Astrocyte (in vitro differentiated cells and primary cell): ENCODE measurements at regions not wholly inside any gene's neighbourhood (a gene's known extent, or its start where the extent isn't known, plus 50 kb on each side); places are given as distances from the start of the nearest gene placed in this dataset.
"Not testable (repeated sequence)": the region's sequence is repeated elsewhere in the genome, so short reads cannot be mapped to it uniquely, and the experiment has no call there.

Experiments used
- DNase-seq: peaks from one replicate; pipeline ENCODE4 v3.0.0-alpha.2; 2010; ENCODE audit warnings: low read depth
- FAIRE-seq: peaks from 2 replicates; lab custom pipeline; 2011; peaks lifted over from hg19 to GRCh38; lab: Jason Lieb, UNC
- H2AFZ ChIP-seq: 2 replicates; pipeline ENCODE4 v1.6.0; 2012; ENCODE audit warnings: low read depth, low read length, inconsistent platforms
- H3K27ac ChIP-seq: 2 replicates; pipeline ENCODE4 v1.5.1; 2011; ENCODE audit warnings: low read depth, low read length, inconsistent platforms
- H3K27me3 ChIP-seq: 2 replicates; pipeline ENCODE4 v1.6.0; 2011; ENCODE audit warnings: low read length, inconsistent platforms; ENCODE audit not compliant: insufficient read depth
- H3K36me3 ChIP-seq: 2 replicates; pipeline ENCODE4 v1.5.1; 2011; ENCODE audit warnings: low read length, inconsistent platforms; ENCODE audit not compliant: insufficient read depth
- H3K4me1 ChIP-seq: 2 replicates; pipeline ENCODE4 v1.5.1; 2011; ENCODE audit warnings: low read length, inconsistent platforms; ENCODE audit not compliant: insufficient read depth
- H3K4me2 ChIP-seq: 2 replicates; pipeline ENCODE4 v1.6.0; 2012; ENCODE audit warnings: low read length, inconsistent platforms
- H3K4me3 ChIP-seq: 2 replicates; pipeline ENCODE4 v1.5.1; 2011; ENCODE audit warnings: low read depth, mild to moderate bottlenecking, low read length, inconsistent platforms; ENCODE audit not compliant: insufficient read depth
- H3K79me2 ChIP-seq: 2 replicates; pipeline ENCODE4 v1.6.0; 2012; ENCODE audit warnings: mild to moderate bottlenecking, low read length, inconsistent platforms; ENCODE audit not compliant: insufficient read depth
- H3K9ac ChIP-seq: 2 replicates; pipeline ENCODE4 v1.6.0; 2012; ENCODE audit warnings: mild to moderate bottlenecking, low read length, inconsistent platforms
- H3K9me3 ChIP-seq: 2 replicates; pipeline ENCODE4 v1.5.1; 2012; ENCODE audit warnings: low read depth, mild to moderate bottlenecking, low read length, inconsistent platforms; ENCODE audit not compliant: insufficient read depth
- H4K20me1 ChIP-seq: 2 replicates; pipeline ENCODE4 v1.6.0; 2012; ENCODE audit warnings: low read length, inconsistent platforms; ENCODE audit not compliant: insufficient read depth
- H3K27ac Mint-ChIP-seq: one replicate; pipeline ENCODE4 v1.8.0; 2021; ENCODE audit warnings: mild to moderate bottlenecking, mixed read lengths; ENCODE audit not compliant: unreplicated experiment
- H3K27me3 Mint-ChIP-seq: one replicate; pipeline ENCODE4 v1.8.0; 2021; ENCODE audit warnings: low read depth, mixed read lengths; ENCODE audit not compliant: unreplicated experiment
- H3K36me3 Mint-ChIP-seq: one replicate; pipeline ENCODE4 v1.8.0; 2021; ENCODE audit warnings: low read depth, mixed read lengths; ENCODE audit not compliant: unreplicated experiment
- H3K4me1 Mint-ChIP-seq: one replicate; pipeline ENCODE4 v1.8.0; 2021; ENCODE audit warnings: low read depth, mixed read lengths; ENCODE audit not compliant: unreplicated experiment
- H3K4me3 Mint-ChIP-seq: one replicate; pipeline ENCODE4 v1.8.0; 2021; ENCODE audit warnings: mild to moderate bottlenecking, moderate library complexity, mixed read lengths; ENCODE audit not compliant: unreplicated experiment
- H3K9me3 Mint-ChIP-seq: one replicate; pipeline ENCODE4 v1.8.0; 2021; ENCODE audit warnings: mild to moderate bottlenecking, mixed read lengths; ENCODE audit not compliant: unreplicated experiment

DNA sequence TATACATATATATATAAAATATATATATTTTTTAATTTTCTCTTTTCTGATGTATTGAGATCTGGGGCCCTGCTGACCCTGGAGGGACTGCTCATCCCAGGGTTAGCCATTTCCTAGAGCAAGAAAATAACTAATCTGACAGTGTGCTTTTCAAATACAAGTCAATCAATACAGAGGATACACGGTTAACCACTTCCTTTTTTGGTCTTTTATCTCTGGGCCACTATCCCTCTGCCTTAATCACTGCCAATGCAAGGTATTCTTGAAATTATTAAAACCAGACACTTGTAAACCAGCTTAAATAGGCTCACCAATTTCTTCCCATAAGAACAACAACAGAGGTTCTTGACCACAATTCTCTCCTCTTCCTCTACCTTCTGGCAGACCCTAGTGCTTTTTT is 133.6 kb downstream of the SPIN4 start:
- not testable (repeated sequence) for H3K27me3 ChIP-seq

GRCh38 chrX:63209645-63210044 is 141.5 kb downstream of the SPIN4 start:
- not testable (repeated sequence) for H3K9me3 Mint-ChIP-seq, H3K4me3 Mint-ChIP-seq

More for the DNA sequence above, 133.6 kb downstream of the SPIN4 start:
- not testable (repeated sequence) for DNase-seq, FAIRE-seq, H3K4me2 ChIP-seq, H3K36me3 Mint-ChIP-seq, H3K9me3 Mint-ChIP-seq, H3K27me3 Mint-ChIP-seq, H3K4me1 ChIP-seq, H2AFZ ChIP-seq, H3K4me3 ChIP-seq, H4K20me1 ChIP-seq, H3K4me1 Mint-ChIP-seq, H3K27ac Mint-ChIP-seq, H3K9me3 ChIP-seq, H3K79me2 ChIP-seq, H3K27ac ChIP-seq, H3K36me3 ChIP-seq, H3K4me3 Mint-ChIP-seq, H3K9ac ChIP-seq

DNA sequence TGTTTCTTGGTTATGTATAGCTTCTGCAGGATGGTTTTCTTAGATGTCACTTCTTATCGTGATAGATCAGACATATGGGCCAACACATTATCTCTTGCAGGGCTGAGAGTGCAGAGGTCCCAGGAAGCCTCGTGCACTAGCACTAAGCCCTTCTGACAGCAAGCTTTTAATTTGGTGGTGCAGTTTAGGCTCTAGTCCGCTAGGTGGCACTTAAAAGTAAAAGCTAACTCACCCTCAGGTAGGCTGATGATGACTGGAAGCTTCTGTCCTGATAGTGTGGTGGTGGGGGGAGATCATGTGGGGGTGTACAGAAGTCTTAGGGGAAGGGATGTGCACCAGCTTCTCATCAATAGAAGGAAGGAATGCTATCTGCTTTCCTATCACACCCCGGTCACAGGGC is 142.0 kb downstream of the SPIN4 start:
- FAIRE-seq = peak; percentile 86
- H3K36me3 ChIP-seq, H3K27me3 Mint-ChIP-seq, H3K9me3 ChIP-seq, H3K4me2 ChIP-seq, H3K9ac ChIP-seq, H3K4me3 ChIP-seq, H3K4me1 Mint-ChIP-seq, H3K79me2 ChIP-seq, H3K36me3 Mint-ChIP-seq, H3K27me3 ChIP-seq, H3K27ac ChIP-seq, DNase-seq, H3K4me3 Mint-ChIP-seq, H3K9me3 Mint-ChIP-seq, H2AFZ ChIP-seq, H3K27ac Mint-ChIP-seq, H4K20me1 ChIP-seq, H3K4me1 ChIP-seq: not testable (repeated sequence)

More at GRCh38 chrX:63209645-63210044, 141.5 kb downstream of the SPIN4 start:
- not testable (repeated sequence) for H4K20me1 ChIP-seq, H3K4me1 Mint-ChIP-seq, H3K4me1 ChIP-seq, H3K27ac ChIP-seq, FAIRE-seq, H3K9ac ChIP-seq, H3K36me3 Mint-ChIP-seq, H3K27me3 ChIP-seq, H3K79me2 ChIP-seq, DNase-seq, H3K4me2 ChIP-seq, H3K27me3 Mint-ChIP-seq, H3K27ac Mint-ChIP-seq, H2AFZ ChIP-seq, H3K36me3 ChIP-seq, H3K4me3 ChIP-seq, H3K9me3 ChIP-seq

DNA sequence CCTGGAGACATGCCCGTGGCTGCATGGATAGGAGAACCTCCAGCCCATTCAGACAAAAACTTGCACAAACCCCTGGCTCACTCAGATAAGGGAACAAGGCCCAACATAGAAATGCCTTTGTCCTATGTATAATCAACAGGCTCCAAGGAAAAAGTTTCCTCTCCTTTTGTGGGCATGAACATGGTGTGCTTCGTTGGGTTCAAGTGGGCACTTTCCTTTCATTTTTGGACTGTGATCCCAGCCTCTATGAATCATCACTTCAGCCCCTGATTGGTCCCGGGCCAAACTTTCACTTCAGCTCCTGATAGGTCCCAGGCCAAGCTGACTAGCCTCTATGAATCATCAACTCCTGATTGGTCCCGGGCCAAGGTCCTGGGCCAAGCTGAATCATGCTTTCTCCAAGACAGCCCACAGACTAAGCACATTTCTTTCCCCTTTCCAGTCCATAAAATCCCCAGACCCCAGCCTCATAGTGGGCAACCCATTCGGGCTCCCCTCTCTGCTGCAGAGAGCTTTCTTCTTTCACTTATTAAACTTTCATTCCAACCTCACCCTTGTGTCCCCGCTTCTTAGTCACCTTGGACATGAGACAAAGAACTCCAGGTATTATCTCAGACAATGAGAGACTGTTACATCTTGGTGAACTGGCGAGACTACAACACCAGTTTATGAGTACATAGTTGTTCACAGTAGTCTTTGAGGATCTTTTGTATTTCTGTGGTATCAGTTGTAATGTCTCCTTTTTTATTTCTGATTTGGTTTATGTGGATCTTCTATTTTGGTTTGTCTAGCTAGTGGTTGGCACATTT is 146.7 kb downstream of the SPIN4 start:
- not testable (repeated sequence) for H3K4me1 Mint-ChIP-seq, H3K27me3 ChIP-seq, H3K27me3 Mint-ChIP-seq, H3K9ac ChIP-seq, H3K9me3 ChIP-seq, H3K4me2 ChIP-seq, H3K4me1 ChIP-seq, H3K27ac Mint-ChIP-seq, DNase-seq, H3K4me3 Mint-ChIP-seq, H3K79me2 ChIP-seq, H4K20me1 ChIP-seq, H3K9me3 Mint-ChIP-seq, FAIRE-seq, H3K27ac ChIP-seq, H3K36me3 Mint-ChIP-seq, H2AFZ ChIP-seq, H3K4me3 ChIP-seq, H3K36me3 ChIP-seq

DNA sequence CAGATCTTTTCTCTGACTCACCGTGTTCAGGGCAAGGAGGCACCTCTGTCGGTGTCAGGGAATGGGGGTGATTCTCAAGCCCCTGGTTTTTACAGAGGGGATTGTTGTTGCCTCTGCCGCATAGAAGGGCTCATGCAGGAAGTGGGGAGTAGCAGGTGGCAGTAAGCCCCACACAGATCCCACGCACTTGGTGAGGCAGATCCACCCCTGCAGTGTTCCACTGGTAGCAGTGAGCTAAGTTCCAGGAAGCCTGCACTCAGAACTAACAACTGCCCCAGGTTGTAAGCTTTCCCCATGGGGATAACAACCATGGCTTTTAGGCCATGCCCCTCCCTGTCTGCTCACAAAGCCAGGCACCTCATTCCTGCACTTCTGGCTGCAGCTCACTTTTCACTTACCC is 149.1 kb downstream of the SPIN4 start:
- H3K36me3 Mint-ChIP-seq, DNase-seq, FAIRE-seq, H3K27me3 ChIP-seq, H3K4me3 Mint-ChIP-seq, H3K79me2 ChIP-seq, H3K4me1 ChIP-seq, H3K4me1 Mint-ChIP-seq, H4K20me1 ChIP-seq, H2AFZ ChIP-seq, H3K27me3 Mint-ChIP-seq, H3K4me3 ChIP-seq, H3K36me3 ChIP-seq, H3K4me2 ChIP-seq, H3K9me3 ChIP-seq, H3K9me3 Mint-ChIP-seq, H3K27ac ChIP-seq, H3K27ac Mint-ChIP-seq, H3K9ac ChIP-seq: not testable (repeated sequence)

- not testable (repeated sequence) for H3K4me1 Mint-ChIP-seq, H2AFZ ChIP-seq, H3K4me2 ChIP-seq, H3K4me1 ChIP-seq, H3K9ac ChIP-seq, H3K9me3 Mint-ChIP-seq, H3K9me3 ChIP-seq, H3K27me3 Mint-ChIP-seq, H3K4me3 Mint-ChIP-seq, H3K27me3 ChIP-seq, H3K36me3 ChIP-seq, H3K36me3 Mint-ChIP-seq, H3K27ac Mint-ChIP-seq, DNase-seq, H3K4me3 ChIP-seq, H4K20me1 ChIP-seq, H3K27ac ChIP-seq, H3K79me2 ChIP-seq, FAIRE-seq
These were observed 152.4 kb downstream of the SPIN4 start for GRCh38 chrX:63198693-63199092.
